ENCODE measurements at regions not wholly inside any gene's neighbourhood (a gene's known extent, or its start where the extent isn't known, plus 50 kb on each side); places are given as distances from the start of the nearest gene placed in this dataset.

GRCh38 chr7:53095731-53096501 lies 60.5 kb downstream of the POM121L12 start:
- Histone ChIP-seq H3K27ac (ENCODE audit: extremely low read depth, low read depth, low read length) (no peak overlapping the region), H3K36me3 (ENCODE audit: control insufficient read depth in 2 of 2, insufficient read depth in 1 of 2, low read length in 2 of 2) (no peaks in the 10 kb centered on the region), H3K9me3 (ENCODE audit: control insufficient read depth, insufficient read depth, low read depth, low read length) (no peaks in the 10 kb centered on the region), H3K4me1 (ENCODE audit: control insufficient read depth, insufficient read depth, low read length) (no peaks in the 10 kb centered on the region), H3K4me3 (ENCODE audit: low read depth, low read length) (no peak overlapping the region)
- TF ChIP-seq IKZF3 (tag by site-specific recombination; IDR thresholded peaks at IDR 0.05) (no peak), ZBTB8A (tag by site-specific recombination; IDR thresholded peaks at IDR 0.05) (no peak), TRIM28 (IDR thresholded peaks at IDR 0.05; ENCODE audit: borderline replicate concordance, low read length) (no peak), ZNF660 (tag by site-specific recombination; IDR thresholded peaks at IDR 0.05) (no peak), ZNF621 (tag by site-specific recombination; IDR thresholded peaks at IDR 0.05) (no peak), BCL11B (tag by site-specific recombination; IDR thresholded peaks at IDR 0.05; ENCODE audit: low read depth) (no peak), ZNF48 (tag by site-specific recombination; IDR thresholded peaks at IDR 0.05) (no peak), SCRT1 (tag by site-specific recombination; IDR thresholded peaks at IDR 0.05; ENCODE audit: borderline replicate concordance) (no peak)
- ChIA-PET CTCF (no interaction called here), POLR2A (no interaction called here)

GRCh38 chr7:53100091-53100490 lies 64.7 kb downstream of the POM121L12 start:
- no peaks in the 10 kb centered on the region for H3K4me1 ChIP-seq (ENCODE audit: control insufficient read depth, insufficient read depth, low read length)
- TF ChIP-seq ZNF138 (tag by site-specific recombination; IDR thresholded peaks at IDR 0.05; ENCODE audit: borderline replicate concordance) (no peak), ZNF146 (tag by site-specific recombination; IDR thresholded peaks at IDR 0.05) (no peak), ZNF302 (tag by site-specific recombination; IDR thresholded peaks at IDR 0.05; ENCODE audit: low read depth) (no peak), IKZF3 (tag by site-specific recombination; IDR thresholded peaks at IDR 0.05) (no peak), KLF17 (tag by site-specific recombination; IDR thresholded peaks at IDR 0.05) (no peak), ZNF837 (tag by site-specific recombination; IDR thresholded peaks at IDR 0.05) (no peak), HOXD13 (CRISPR knock-in tag; IDR thresholded peaks at IDR 0.05; ENCODE audit: borderline replicate concordance) (no peak), ZNF791 (tag by site-specific recombination; IDR thresholded peaks at IDR 0.05) (no peak), ZNF416 (tag by site-specific recombination; IDR thresholded peaks at IDR 0.05) (no peak), HOXA7 (CRISPR knock-in tag; IDR thresholded peaks at IDR 0.05; ENCODE audit: borderline replicate concordance) (no peak), ZNF394 (tag by site-specific recombination; IDR thresholded peaks at IDR 0.05; ENCODE audit: borderline replicate concordance) (no peak), ZNF514 (tag by site-specific recombination; IDR thresholded peaks at IDR 0.05) (no peak), ZNF596 (tag by site-specific recombination; IDR thresholded peaks at IDR 0.05) (no peak), ZNF624 (tag by site-specific recombination; IDR thresholded peaks at IDR 0.05) (no peak), ZNF311 (tag by site-specific recombination; IDR thresholded peaks at IDR 0.05; ENCODE audit: borderline replicate concordance) (no peak), ZNF670 (tag by site-specific recombination; IDR thresholded peaks at IDR 0.05; ENCODE audit: low read depth) (no peak), ZNF423 (tag by site-specific recombination; IDR thresholded peaks at IDR 0.05) (no peak), OSR2 (tag by site-specific recombination; IDR thresholded peaks at IDR 0.05) (no peak), ZNF169 (tag by site-specific recombination; IDR thresholded peaks at IDR 0.05) (no peak)
- no peak overlapping the region for H3K4me3 ChIP-seq (ENCODE audit: low read depth, low read length)
- no peaks in the 10 kb centered on the region for H3K36me3 ChIP-seq (ENCODE audit: control insufficient read depth in 2 of 2, insufficient read depth in 1 of 2, low read length in 2 of 2)
- ChIA-PET CTCF (interaction anchor here (0.6 kb wide), 1 partner anchor 44 kb away, joined by 4 read pairs; no protein-coding TSS in a partner anchor), POLR2A (no interaction called here)
- H3K27ac ChIP-seq (ENCODE audit: extremely low read depth, low read depth, low read length): no peak overlapping the region
- H3K9me3 ChIP-seq (ENCODE audit: control insufficient read depth, insufficient read depth, low read depth, low read length): no peaks in the 10 kb centered on the region
